Gastroesophageal sphincter (tissue), 3 donors: ENCODE measurements at regions not wholly inside any gene's neighbourhood (a gene's known extent, or its start where the extent isn't known, plus 50 kb on each side); places are given as distances from the start of the nearest gene placed in this dataset.

Experiments used
- CTCF ChIP-seq, 4 experiments: fragments of 200-600 bp in 2 of 4; fragments of 450-650 bp in 2 of 4; sonication (generic) in 1 of 4; IDR thresholded peaks; one replicate each; pipeline ENCODE4 v1.5.1; 2017 to 2019; ENCODE audit warnings: antibody characterized with exemption in 4 of 4, mild to moderate bottlenecking in 2 of 4, moderate library complexity in 2 of 4
- EP300 ChIP-seq: sonication (generic); formaldehyde crosslinking; IDR thresholded peaks from one replicate; pipeline ENCODE4 v1.6.1; 2017; ENCODE audit warnings: antibody characterized with exemption, mild to moderate bottlenecking

- TF ChIP-seq EP300 (no peak), CTCF (IDR thresholded peaks at IDR 0.05) (no peak)
These were observed 300.9 kb upstream of the PRDM1 start for GRCh38 chr6:105785066-105785811.
